ENCODE measurements at regions not wholly inside any gene's neighbourhood (a gene's known extent, or its start where the extent isn't known, plus 50 kb on each side); places are given as distances from the start of the nearest gene placed in this dataset.

- no peak overlapping the region for H3K27ac ChIP-seq (ENCODE audit: low read length)
- H3K36me3 ChIP-seq (ENCODE audit: insufficient read depth, low read depth, low read length): no peaks in the 10 kb centered on the region
- H3K4me3 ChIP-seq (ENCODE audit: low read length): no peak overlapping the region
- peaks cover 6% of the 10 kb centered on the region; the same call in 1 of the 2 replicates for H3K4me1 ChIP-seq (ENCODE audit: insufficient read depth, low read length)
- H3K9me3 ChIP-seq (ENCODE audit: insufficient read depth, low read depth, low read length): no peaks in the 10 kb centered on the region
- no peak overlapping the region for H3K9ac ChIP-seq (ENCODE audit: low read depth, low read length)
- H3K27me3 ChIP-seq (ENCODE audit: insufficient read depth, low read length): no peaks in the 10 kb centered on the region
Measured at GRCh38 chr1:68317543-68317942, 85.2 kb upstream of the WLS start.

- Histone ChIP-seq H3K9me3 (ENCODE audit: insufficient read depth, low read depth, low read length) (no peaks in the 10 kb centered on the region), H3K4me3 (ENCODE audit: low read length) (no peak overlapping the region), H3K4me1 (ENCODE audit: insufficient read depth, low read length) (no peaks in the 10 kb centered on the region), H3K27me3 (ENCODE audit: insufficient read depth, low read length) (no peaks in the 10 kb centered on the region), H3K36me3 (ENCODE audit: insufficient read depth, low read depth, low read length) (no peaks in the 10 kb centered on the region), H3K9ac (ENCODE audit: low read depth, low read length) (no peak overlapping the region), H3K27ac (ENCODE audit: low read length) (no peak overlapping the region)
Measured at GRCh38 chr1:68314151-68314780, 81.9 kb upstream of the WLS start.

GRCh38 chr1:68313735-68314134, 81.4 kb upstream of the WLS start:
- Histone ChIP-seq H3K36me3 (ENCODE audit: insufficient read depth, low read depth, low read length) (no peaks in the 10 kb centered on the region), H3K27ac (ENCODE audit: low read length) (no peak overlapping the region), H3K27me3 (ENCODE audit: insufficient read depth, low read length) (no peaks in the 10 kb centered on the region), H3K4me3 (ENCODE audit: low read length) (no peak overlapping the region), H3K4me1 (ENCODE audit: insufficient read depth, low read length) (no peaks in the 10 kb centered on the region), H3K9ac (ENCODE audit: low read depth, low read length) (no peak overlapping the region), H3K9me3 (ENCODE audit: insufficient read depth, low read depth, low read length) (no peaks in the 10 kb centered on the region)

GRCh38 chr1:68308034-68308433, 75.7 kb upstream of the WLS start:
- H3K27me3 ChIP-seq (ENCODE audit: insufficient read depth, low read length): 0 out of 2 replicates have a peak, but pooled peaks cover 8% of the 10 kb centered on the region
- no peaks in the 10 kb centered on the region for H3K36me3 ChIP-seq (ENCODE audit: insufficient read depth, low read depth, low read length)
- H3K4me3 ChIP-seq (ENCODE audit: low read length): no peak overlapping the region
- no peaks in the 10 kb centered on the region for H3K9me3 ChIP-seq (ENCODE audit: insufficient read depth, low read depth, low read length)
- H3K4me1 ChIP-seq (ENCODE audit: insufficient read depth, low read length): no peaks in the 10 kb centered on the region
- no peak overlapping the region for H3K27ac ChIP-seq (ENCODE audit: low read length)
- no peak overlapping the region for H3K9ac ChIP-seq (ENCODE audit: low read depth, low read length)

GRCh38 chr1:68307378-68307787, 75.1 kb upstream of the WLS start:
- no peak overlapping the region for H3K27ac ChIP-seq (ENCODE audit: low read length)
- H3K27me3 ChIP-seq (ENCODE audit: insufficient read depth, low read length): 0 out of 2 replicates have a peak, but pooled peaks cover 8% of the 10 kb centered on the region
- no peaks in the 10 kb centered on the region for H3K4me1 ChIP-seq (ENCODE audit: insufficient read depth, low read length)
- H3K9ac ChIP-seq (ENCODE audit: low read depth, low read length): no peak overlapping the region
- H3K4me3 ChIP-seq (ENCODE audit: low read length): no peak overlapping the region
- no peaks in the 10 kb centered on the region for H3K9me3 ChIP-seq (ENCODE audit: insufficient read depth, low read depth, low read length)
- no peaks in the 10 kb centered on the region for H3K36me3 ChIP-seq (ENCODE audit: insufficient read depth, low read depth, low read length)

GRCh38 chr1:68301471-68302001, 69.2 kb upstream of the WLS start:
- no peak overlapping the region for H3K9ac ChIP-seq (ENCODE audit: low read depth, low read length)
- no peak overlapping the region for H3K27ac ChIP-seq (ENCODE audit: low read length)
- no peaks in the 10 kb centered on the region for H3K9me3 ChIP-seq (ENCODE audit: insufficient read depth, low read depth, low read length)
- H3K4me3 ChIP-seq (ENCODE audit: low read length): no peak overlapping the region
- no peaks in the 10 kb centered on the region for H3K4me1 ChIP-seq (ENCODE audit: insufficient read depth, low read length)
- peaks cover 40% of the 10 kb centered on the region for H3K27me3 ChIP-seq (ENCODE audit: insufficient read depth, low read length)
- H3K36me3 ChIP-seq (ENCODE audit: insufficient read depth, low read depth, low read length): no peaks in the 10 kb centered on the region

GRCh38 chr1:68294367-68295066, 62.2 kb upstream of the WLS start:
- Histone ChIP-seq H3K4me3 (ENCODE audit: low read length) (peak overlapping the region; percentile 64), H3K27ac (ENCODE audit: low read length) (no peak overlapping the region)

GRCh38 chr1:68293609-68294366, 61.5 kb upstream of the WLS start:
- peaks cover 36% of the 10 kb centered on the region for H3K4me1 ChIP-seq (ENCODE audit: insufficient read depth, low read length)
- no peak overlapping the region for H3K27ac ChIP-seq (ENCODE audit: low read length)
- no peaks in the 10 kb centered on the region for H3K9me3 ChIP-seq (ENCODE audit: insufficient read depth, low read depth, low read length)
- no peaks in the 10 kb centered on the region for H3K36me3 ChIP-seq (ENCODE audit: insufficient read depth, low read depth, low read length)
- peaks cover 89% of the 10 kb centered on the region for H3K27me3 ChIP-seq (ENCODE audit: insufficient read depth, low read length)
- peak overlapping the region; percentile 64 for H3K4me3 ChIP-seq (ENCODE audit: low read length)
- H3K9ac ChIP-seq (ENCODE audit: low read depth, low read length): peak overlapping the region; percentile 10; the same call in 1 of the 2 replicates

More at GRCh38 chr1:68294367-68295066, 62.2 kb upstream of the WLS start:
- no peaks in the 10 kb centered on the region for H3K9me3 ChIP-seq (ENCODE audit: insufficient read depth, low read depth, low read length)
- peaks cover 36% of the 10 kb centered on the region for H3K4me1 ChIP-seq (ENCODE audit: insufficient read depth, low read length)
- H3K36me3 ChIP-seq (ENCODE audit: insufficient read depth, low read depth, low read length): no peaks in the 10 kb centered on the region
- H3K27me3 ChIP-seq (ENCODE audit: insufficient read depth, low read length): peaks cover 90% of the 10 kb centered on the region
- 0 out of 2 replicates have a peak overlapping the region, but pooled peaks have one; percentile 6 for H3K9ac ChIP-seq (ENCODE audit: low read depth, low read length)

GRCh38 chr1:68293122-68293521, 60.8 kb upstream of the WLS start:
- H3K36me3 ChIP-seq (ENCODE audit: insufficient read depth, low read depth, low read length): no peaks in the 10 kb centered on the region
- no peak overlapping the region for H3K27ac ChIP-seq (ENCODE audit: low read length)
- H3K4me3 ChIP-seq (ENCODE audit: low read length): peak overlapping the region; percentile 64; the same call in 1 of the 2 replicates
- peaks cover 36% of the 10 kb centered on the region for H3K4me1 ChIP-seq (ENCODE audit: insufficient read depth, low read length)
- H3K9me3 ChIP-seq (ENCODE audit: insufficient read depth, low read depth, low read length): no peaks in the 10 kb centered on the region
- H3K9ac ChIP-seq (ENCODE audit: low read depth, low read length): no peak overlapping the region
- peaks cover 82% of the 10 kb centered on the region for H3K27me3 ChIP-seq (ENCODE audit: insufficient read depth, low read length)

- Histone ChIP-seq H3K9ac (ENCODE audit: low read depth, low read length) (no peak overlapping the region), H3K4me1 (ENCODE audit: insufficient read depth, low read length) (peaks cover 36% of the 10 kb centered on the region), H3K9me3 (ENCODE audit: insufficient read depth, low read depth, low read length) (no peaks in the 10 kb centered on the region), H3K4me3 (ENCODE audit: low read length) (peak overlapping the region; percentile 34; the same call in 1 of the 2 replicates), H3K36me3 (ENCODE audit: insufficient read depth, low read depth, low read length) (no peaks in the 10 kb centered on the region), H3K27ac (ENCODE audit: low read length) (no peak overlapping the region), H3K27me3 (ENCODE audit: insufficient read depth, low read length) (peaks cover 70% of the 10 kb centered on the region)
Measured at GRCh38 chr1:68291688-68292384, 59.5 kb upstream of the WLS start.

- Histone ChIP-seq H3K4me1 (ENCODE audit: insufficient read depth, low read length) (peaks cover 12% of the 10 kb centered on the region), H3K9ac (ENCODE audit: low read depth, low read length) (no peak overlapping the region), H3K27ac (ENCODE audit: low read length) (no peak overlapping the region), H3K9me3 (ENCODE audit: insufficient read depth, low read depth, low read length) (no peaks in the 10 kb centered on the region), H3K36me3 (ENCODE audit: insufficient read depth, low read depth, low read length) (no peaks in the 10 kb centered on the region), H3K27me3 (ENCODE audit: insufficient read depth, low read length) (peaks cover 24% of the 10 kb centered on the region), H3K4me3 (ENCODE audit: low read length) (no peak overlapping the region)
Measured at GRCh38 chr1:68287241-68287640, 54.9 kb upstream of the WLS start.
